CD4-positive, alpha-beta T cell treated with Interleukin-2 at 100 ng/mL for 4 hours (primary cell): ENCODE measurements at regions not wholly inside any gene's neighbourhood (a gene's known extent, or its start where the extent isn't known, plus 50 kb on each side); places are given as distances from the start of the nearest gene placed in this dataset.

Source experiments
- DNase-seq: peaks from one replicate; pipeline ENCODE4 v3.0.0-alpha.2; 2020; ENCODE audit warnings: low spot score

GRCh38 chr17:79443026-79443425 is 167.8 kb downstream of the RBFOX3 start:
- no peak for DNase-seq

DNA sequence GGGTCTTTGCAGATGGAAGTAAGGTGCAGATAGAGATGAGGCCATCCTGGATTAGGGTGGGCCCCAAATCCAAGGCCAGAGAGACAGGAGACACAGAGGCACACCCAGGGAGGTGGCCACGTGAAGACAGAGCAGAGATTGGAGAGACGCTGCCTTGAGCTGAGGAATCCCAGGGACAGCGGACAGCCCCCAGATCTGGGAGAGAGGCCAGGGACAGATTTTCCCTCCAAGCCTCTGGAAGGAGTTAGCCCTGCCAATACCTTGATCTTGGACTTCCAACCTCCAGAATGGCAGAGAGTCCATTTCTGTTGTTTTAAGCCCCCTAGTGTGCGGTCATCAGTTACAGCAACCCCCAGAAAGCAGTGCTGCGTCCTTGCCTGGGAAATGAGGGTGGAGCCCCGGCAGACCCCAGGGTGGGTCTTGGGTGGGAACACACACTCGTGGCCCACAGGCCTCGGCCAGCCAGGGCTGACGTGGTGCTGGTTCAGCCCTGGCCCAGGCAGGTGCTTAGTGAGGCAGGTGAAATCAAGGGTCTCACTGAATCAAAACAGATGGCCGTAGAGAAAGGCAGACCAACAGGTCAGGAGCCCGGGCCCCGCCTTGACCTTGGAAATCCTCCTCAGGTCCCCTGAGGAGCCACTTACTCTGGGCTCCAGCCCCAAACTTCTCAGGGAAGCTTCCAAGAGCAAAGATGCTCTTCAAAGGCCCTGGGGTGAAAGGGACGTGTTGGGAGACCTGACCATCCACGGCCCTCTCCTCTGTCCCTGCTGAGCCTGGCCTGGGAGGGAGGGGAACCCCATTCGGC is 169.3 kb downstream of the RBFOX3 start:
- no peak for DNase-seq

DNA sequence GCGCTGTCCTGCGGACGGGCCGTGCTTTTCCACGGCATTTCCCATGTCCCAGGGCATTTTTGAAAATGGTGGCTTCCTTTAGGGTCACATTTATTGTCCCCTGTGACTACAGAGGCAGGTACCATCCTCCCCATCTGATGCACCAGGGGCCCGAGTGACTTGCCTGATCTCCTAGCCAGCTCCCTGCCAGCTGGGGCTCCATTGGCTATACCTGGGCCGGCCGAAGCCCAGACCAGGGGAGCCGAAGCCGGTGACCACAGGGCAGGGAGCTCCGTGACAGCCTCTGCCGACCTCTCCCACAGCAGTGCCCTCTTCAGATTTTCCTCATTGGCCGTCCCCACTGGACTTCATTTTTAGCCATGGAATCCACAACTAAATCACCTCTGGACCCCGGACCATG is 170.6 kb downstream of the RBFOX3 start:
- no peak for DNase-seq

GRCh38 chr17:79439493-79439892 is 171.4 kb downstream of the RBFOX3 start:
- no peak for DNase-seq

- DNase-seq = no peak
These were observed 172.1 kb downstream of the RBFOX3 start for GRCh38 chr17:79438546-79439334.

DNA sequence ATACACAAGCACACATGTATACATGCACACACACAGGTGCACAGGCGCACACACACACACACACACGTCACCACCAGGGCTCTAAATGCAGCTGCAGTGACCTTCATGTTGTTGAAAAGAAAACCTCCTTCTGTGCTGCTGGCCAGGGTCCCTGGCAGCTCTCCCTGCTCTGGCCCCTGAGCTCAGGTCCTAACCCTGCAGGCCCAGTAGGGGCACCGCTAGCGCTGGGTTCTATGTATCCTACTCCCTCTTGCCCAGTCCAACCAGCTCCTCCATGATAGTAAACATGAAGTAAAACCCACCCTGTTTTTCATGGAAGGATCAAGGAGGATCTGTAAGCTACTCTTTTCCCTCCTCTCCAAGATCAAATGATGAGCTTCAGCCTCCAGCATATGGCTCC is 172.8 kb downstream of the RBFOX3 start:
- no peak for DNase-seq

GRCh38 chr17:79437081-79437480 is 173.8 kb downstream of the RBFOX3 start:
- DNase-seq = no peak

DNA sequence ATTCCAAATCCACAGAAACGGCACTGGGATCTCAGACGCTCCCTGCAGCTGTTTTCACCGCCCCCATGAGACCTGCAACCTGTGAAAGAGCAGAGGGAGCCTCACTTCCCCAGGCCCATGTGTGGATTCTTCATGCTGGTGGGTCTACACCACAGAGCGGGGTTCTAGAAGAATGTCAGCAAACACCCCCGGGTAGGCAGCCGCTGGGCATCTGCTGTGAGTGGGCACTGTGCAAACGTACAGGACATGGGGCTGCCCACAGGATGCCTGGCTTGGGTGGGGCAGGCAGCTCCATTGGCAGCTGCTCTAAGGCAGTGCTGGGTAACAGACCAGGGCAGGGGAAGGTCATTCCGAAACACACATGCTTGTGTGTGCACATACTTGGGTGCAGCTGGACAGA is 174.9 kb downstream of the RBFOX3 start:
- DNase-seq = no peak

DNA sequence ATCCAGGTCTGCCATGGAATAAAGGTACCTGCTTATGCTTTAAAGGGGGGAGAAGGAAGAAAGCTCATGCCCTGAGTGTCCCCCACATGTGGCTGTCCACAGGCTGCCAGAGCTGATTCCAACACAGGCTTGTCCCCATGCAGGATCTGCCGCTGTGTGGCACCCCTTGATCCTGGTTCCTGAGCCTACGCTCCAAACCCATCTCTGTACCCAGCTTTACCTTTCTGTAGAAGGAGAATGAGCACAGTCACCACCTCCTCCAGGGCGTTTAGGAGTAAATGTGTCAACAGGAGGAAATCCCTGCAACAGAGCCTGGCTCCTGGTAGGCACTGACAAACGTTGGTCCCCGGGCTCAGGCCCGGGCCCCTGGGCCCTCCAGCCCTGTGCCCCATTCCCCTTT is 175.6 kb downstream of the RBFOX3 start:
- DNase-seq = no peak

GRCh38 chr17:79434215-79434614 is 176.6 kb downstream of the RBFOX3 start:
- DNase-seq = no peak

GRCh38 chr17:79433379-79433778 is 177.5 kb downstream of the RBFOX3 start:
- no peak for DNase-seq

DNA sequence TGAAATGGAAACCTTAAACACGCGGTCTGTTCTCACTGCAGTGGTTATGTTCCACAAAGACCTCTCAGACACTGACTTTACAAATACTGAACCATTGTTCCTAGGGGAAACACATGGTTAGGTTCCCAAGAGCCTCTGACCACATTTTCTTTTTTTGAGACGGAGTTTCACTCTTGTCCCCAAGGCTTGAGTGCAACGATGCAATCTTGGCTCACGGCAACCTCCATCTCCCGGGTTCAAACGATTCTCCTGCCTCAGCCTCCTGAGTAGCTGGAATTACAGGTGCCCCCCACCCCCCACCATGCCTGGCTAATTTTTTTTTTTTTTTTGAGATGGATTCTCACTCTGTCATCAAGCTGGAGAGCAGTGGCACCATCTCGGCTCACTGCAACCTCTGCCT is 179.7 kb downstream of the RBFOX3 start:
- DNase-seq = no peak

- DNase-seq = no peak
These were observed 180.9 kb downstream of the RBFOX3 start for GRCh38 chr17:79429864-79430494.

- no peak for DNase-seq
These were observed 181.9 kb downstream of the RBFOX3 start for GRCh38 chr17:79428988-79429387.

- no peak for DNase-seq
These were observed 183.0 kb downstream of the RBFOX3 start for GRCh38 chr17:79427621-79428539.

DNA sequence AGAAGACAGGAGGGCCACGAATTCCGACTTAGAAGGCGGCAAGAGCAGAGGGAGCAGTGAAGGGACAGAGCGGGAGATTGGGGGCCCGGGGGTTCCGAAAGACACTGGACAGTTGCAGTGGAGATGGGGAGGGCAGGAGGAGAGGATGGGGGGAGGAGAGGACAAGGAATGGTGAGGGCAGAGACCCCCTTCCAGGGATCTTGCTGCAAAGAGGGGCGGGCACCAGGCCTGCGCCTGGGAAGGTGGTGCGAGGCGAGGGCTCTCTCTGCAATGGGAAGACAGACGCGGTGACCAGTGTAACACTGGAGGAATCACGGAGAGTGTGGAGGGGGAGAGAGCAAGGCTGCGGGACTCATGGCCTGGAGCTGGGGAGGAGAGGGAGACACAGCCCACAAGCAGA is 185.2 kb downstream of the RBFOX3 start:
- no peak for DNase-seq

DNA sequence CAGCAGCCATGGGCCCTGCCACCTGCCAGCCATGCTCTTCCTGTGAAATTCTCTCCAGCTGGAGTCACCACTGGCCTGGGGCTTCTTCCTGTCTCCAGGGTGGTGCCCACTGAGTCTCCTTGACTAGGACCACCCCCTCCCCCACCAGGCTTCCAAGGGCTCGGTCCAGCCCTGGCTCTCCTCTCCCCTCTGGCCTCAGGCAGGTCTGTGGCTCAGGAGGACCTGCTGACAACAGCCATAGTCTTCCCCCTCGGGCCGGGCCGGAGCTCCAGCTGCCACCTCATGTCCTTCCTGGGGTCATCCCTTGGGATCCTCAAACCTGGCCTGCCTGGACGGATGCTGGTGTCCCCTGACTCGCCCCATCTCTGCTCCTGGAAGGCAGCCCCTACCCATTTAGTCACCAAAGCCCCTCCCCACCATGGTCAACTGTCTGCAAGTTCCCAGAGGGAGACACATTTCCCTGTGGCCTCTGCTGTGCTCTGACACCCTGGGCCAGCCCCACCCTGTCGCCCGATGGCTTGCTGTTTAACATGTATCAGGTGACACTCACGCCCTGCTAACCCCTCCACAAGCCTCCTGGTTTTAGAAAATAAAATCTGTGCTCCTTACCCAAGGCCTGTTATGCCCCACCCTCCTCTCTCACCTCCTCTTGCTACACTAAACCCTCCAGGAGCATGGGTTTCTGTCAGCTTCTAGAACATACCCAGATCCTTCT is 186.2 kb downstream of the RBFOX3 start:
- DNase-seq = no peak

DNA sequence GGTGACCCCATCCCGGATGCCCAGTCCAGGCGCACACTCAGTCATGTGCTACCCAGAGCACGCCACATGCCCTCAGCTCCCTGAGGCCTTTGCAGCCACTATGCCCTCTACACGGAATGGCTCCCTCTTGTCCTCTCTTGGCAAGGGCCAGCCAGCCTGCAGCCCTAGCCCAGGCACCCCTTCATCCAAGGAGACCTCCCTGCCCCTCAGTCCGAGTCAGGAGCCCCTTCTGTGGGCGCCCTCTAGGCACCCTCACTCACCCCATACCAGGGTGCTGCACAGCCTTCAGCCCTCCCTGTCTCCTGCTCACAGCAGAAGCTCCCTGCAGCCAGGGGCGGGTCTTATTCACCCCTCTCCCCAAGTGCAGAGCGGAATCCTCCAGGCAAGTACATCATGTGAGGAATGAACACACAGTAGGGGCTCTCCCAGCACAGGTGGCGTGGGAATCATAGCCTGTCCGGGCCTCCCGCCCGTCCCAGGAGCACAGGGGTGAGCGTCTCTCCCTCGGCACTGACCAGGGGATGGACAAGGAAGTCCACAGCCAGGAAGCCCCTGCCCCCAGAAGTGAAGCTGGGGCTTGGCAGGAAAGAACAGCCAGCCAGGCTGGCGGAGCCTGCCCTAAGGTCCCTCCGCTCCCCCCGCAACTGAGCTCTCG is 186.9 kb downstream of the RBFOX3 start:
- DNase-seq = no peak

- no peak for DNase-seq
These were observed 188.6 kb downstream of the RBFOX3 start for GRCh38 chr17:79422236-79422635.

- DNase-seq = no peak
These were observed 190.3 kb downstream of the RBFOX3 start for GRCh38 chr17:79420318-79421243.
